Neural cell (in vitro differentiated cells): ENCODE measurements at regions not wholly inside any gene's neighbourhood (a gene's known extent, or its start where the extent isn't known, plus 50 kb on each side); places are given as distances from the start of the nearest gene placed in this dataset.

Experiments used
- H2AFZ ChIP-seq: fragments of 200-600, 300-800 bp; sonication (generic), shearing (Covaris generic); 2 replicates; pipeline ENCODE4 v1.6.0; 2014; ENCODE audit warnings: low read depth, mild to moderate bottlenecking, antibody characterized with exemption, low read length, moderate library complexity
- H3F3A ChIP-seq: fragments of 200-600 bp; shearing (Covaris generic); 2 replicates; pipeline ENCODE4 v1.6.1; 2016; ENCODE audit warnings: mild to moderate bottlenecking, moderate library complexity, mixed read lengths, antibody characterized with exemption, low read length; ENCODE audit not compliant: insufficient read depth, poor library complexity, severe bottlenecking
- H3K27ac ChIP-seq: fragments of 200-600, 300-800 bp; sonication (generic), shearing (Covaris generic); 2 replicates; pipeline ENCODE4 v1.5.1; 2014; ENCODE audit warnings: mild to moderate bottlenecking, low read length, moderate library complexity
- H3K27me3 ChIP-seq: fragments of 300-800, 200-600 bp; sonication (generic), shearing (Covaris generic); 2 replicates; pipeline ENCODE4 v1.6.0; 2014; ENCODE audit warnings: mild to moderate bottlenecking, low read depth, low read length, moderate library complexity; ENCODE audit not compliant: insufficient read depth
- H3K36me3 ChIP-seq: fragments of 300-800, 200-600 bp; sonication (generic), shearing (Covaris generic); 2 replicates; pipeline ENCODE4 v1.5.1; 2014; ENCODE audit warnings: mild to moderate bottlenecking, antibody characterized with exemption, low read length, moderate library complexity; ENCODE audit not compliant: insufficient read depth
- H3K4me2 ChIP-seq: fragments of 300-800, 200-600 bp; sonication (generic), shearing (Covaris generic); 2 replicates; pipeline ENCODE4 v1.6.0; 2014; ENCODE audit warnings: mild to moderate bottlenecking, low read length
- H3K4me3 ChIP-seq: fragments of 300-800, 200-600 bp; sonication (generic), shearing (Covaris generic); 2 replicates; pipeline ENCODE4 v1.5.1; 2014; ENCODE audit warnings: mild to moderate bottlenecking, low read length, moderate library complexity
- H3K79me2 ChIP-seq: fragments of 200-600 bp; shearing (Covaris generic); replicated peaks from 2 replicates; pipeline ENCODE4 v1.6.0; 2014; ENCODE audit warnings: mild to moderate bottlenecking, low read length, moderate library complexity; ENCODE audit not compliant: insufficient read depth
- H3K9ac ChIP-seq: fragments of 300-800, 200-600 bp; sonication (generic), shearing (Covaris generic); 2 replicates; pipeline ENCODE4 v1.6.1; 2016; ENCODE audit warnings: mild to moderate bottlenecking, low read length, mixed read lengths
- H3K9me2 ChIP-seq: fragments of 200-600 bp; shearing (Covaris generic); 2 replicates; pipeline ENCODE4 v1.6.1; 2016; ENCODE audit warnings: mild to moderate bottlenecking, low read length, mixed read lengths; ENCODE audit not compliant: insufficient read depth
- H3K9me3 ChIP-seq: fragments of 200-600, 300-800 bp; sonication (generic), shearing (Covaris generic); 2 replicates; pipeline ENCODE4 v1.6.1; 2016; ENCODE audit warnings: mild to moderate bottlenecking, mixed run types, low read length, moderate library complexity, mixed read lengths
- H4K20me1 ChIP-seq: fragments of 200-600 bp; shearing (Covaris generic); 2 replicates; pipeline ENCODE4 v1.6.1; 2016; ENCODE audit warnings: mild to moderate bottlenecking, mixed run types; ENCODE audit not compliant: insufficient read depth
- CTCF ChIP-seq: fragments of 450-650 bp; IDR thresholded peaks from 2 replicates; pipeline ENCODE4 v1.5.1; 2014; ENCODE audit warnings: antibody characterized with exemption, mild to moderate bottlenecking, moderate library complexity; ENCODE audit not compliant: poor library complexity, severe bottlenecking
- EP300 ChIP-seq: fragments of 450-650 bp; conservative IDR thresholded peaks from 2 replicates; pipeline ENCODE4 v1.6.1; 2014; ENCODE audit warnings: antibody characterized with exemption, mild to moderate bottlenecking, moderate library complexity; ENCODE audit not compliant: poor library complexity, severe bottlenecking
- EZH2 ChIP-seq: fragments of 200-600, 300-800 bp; shearing (Covaris generic), sonication (generic); IDR thresholded peaks from 2 replicates; pipeline ENCODE4 v1.6.1; 2014; ENCODE audit warnings: antibody characterized with exemption, low read length, borderline replicate concordance, mild to moderate bottlenecking; ENCODE audit not compliant: insufficient read depth, poor library complexity, severe bottlenecking
- MXI1 ChIP-seq: fragments of 450-650 bp; conservative IDR thresholded peaks from 2 replicates; pipeline ENCODE4 v1.6.1; 2014; ENCODE audit warnings: antibody characterized with exemption, mild to moderate bottlenecking; ENCODE audit not compliant: poor library complexity, severe bottlenecking
- POLR2AphosphoS5 ChIP-seq: IDR thresholded peaks from 2 replicates; pipeline ENCODE4 v1.6.1; 2012
- RAD21 ChIP-seq: fragments of 450-650 bp; conservative IDR thresholded peaks from 2 replicates; pipeline ENCODE4 v1.6.1; 2014; ENCODE audit warnings: antibody characterized with exemption, mild to moderate bottlenecking, moderate library complexity
- REST ChIP-seq: IDR thresholded peaks from 2 replicates; pipeline ENCODE4 v1.6.1; 2012; ENCODE audit warnings: borderline replicate concordance
- SMC3 ChIP-seq: fragments of 450-650 bp; conservative IDR thresholded peaks from 2 replicates; pipeline ENCODE4 v1.6.1; 2014; ENCODE audit warnings: antibody characterized with exemption, mild to moderate bottlenecking, moderate library complexity; ENCODE audit not compliant: poor library complexity
- TAF1 ChIP-seq: IDR thresholded peaks from 2 replicates; pipeline ENCODE4 v1.6.1; 2012; ENCODE audit warnings: low read depth

- H4K20me1 ChIP-seq = no peaks in the 10 kb centered on the region
- H3K9me2 ChIP-seq = no peaks in the 10 kb centered on the region
- H3K27ac ChIP-seq = no peak overlapping the region
- H3K36me3 ChIP-seq = no peaks in the 10 kb centered on the region
- no peak overlapping the region for H3K4me2 ChIP-seq
- no peaks in the 10 kb centered on the region for H3K79me2 ChIP-seq
- no peak overlapping the region for H2AFZ ChIP-seq
- no peak for TF ChIP-seq EZH2
- TF ChIP-seq EP300 = no peak
- TF ChIP-seq RAD21 = no peak
- no peak for TF ChIP-seq REST
- TF ChIP-seq TAF1 = no peak
- TF ChIP-seq POLR2AphosphoS5 = no peak
- TF ChIP-seq MXI1 = no peak
- TF ChIP-seq SMC3 = no peak
- TF ChIP-seq CTCF = no peak
- H3K27me3 ChIP-seq = no peaks in the 10 kb centered on the region
- peak overlapping the region; percentile 12 for H3K9ac ChIP-seq
- no peak overlapping the region for H3K4me3 ChIP-seq
- no peaks in the 10 kb centered on the region for H3F3A ChIP-seq
- no peaks in the 10 kb centered on the region for H3K9me3 ChIP-seq
These were observed 220.0 kb upstream of the PWP1 start for GRCh38 chr12:107465625-107466024.

- TF ChIP-seq POLR2AphosphoS5 (no peak), EZH2 (no peak), EP300 (no peak), REST (no peak), RAD21 (no peak), TAF1 (no peak), CTCF (no peak), MXI1 (no peak), SMC3 (no peak)
- no peak overlapping the region for H3K9ac ChIP-seq
- no peaks in the 10 kb centered on the region for H3K27me3 ChIP-seq
- H3K9me2 ChIP-seq = no peaks in the 10 kb centered on the region
- H3K27ac ChIP-seq = no peak overlapping the region
- H3K4me3 ChIP-seq = no peak overlapping the region
- H3K79me2 ChIP-seq = no peaks in the 10 kb centered on the region
- no peaks in the 10 kb centered on the region for H4K20me1 ChIP-seq
- H3K4me2 ChIP-seq = no peak overlapping the region
- H3F3A ChIP-seq = no peaks in the 10 kb centered on the region
- no peaks in the 10 kb centered on the region for H3K9me3 ChIP-seq
- H3K36me3 ChIP-seq = no peaks in the 10 kb centered on the region
- no peak overlapping the region for H2AFZ ChIP-seq
These were observed 217.9 kb upstream of the PWP1 start for GRCh38 chr12:107467716-107468115.
